AG08395 (cell line): ENCODE measurements at regions not wholly inside any gene's neighbourhood (a gene's known extent, or its start where the extent isn't known, plus 50 kb on each side); places are given as distances from the start of the nearest gene placed in this dataset.

ENCODE experiments used
- DNase-seq: peaks from one replicate; pipeline ENCODE4 v3.0.0; 2012; ENCODE audit warnings: mixed read lengths, low spot score

GRCh38 chr4:140212194-140212593 is 58.2 kb upstream of the MAML3 start:
- DNase-seq = no peak

GRCh38 chr4:140211693-140212092 is 57.7 kb upstream of the MAML3 start:
- no peak for DNase-seq

- DNase-seq = no peak
These were observed 57.2 kb upstream of the MAML3 start for GRCh38 chr4:140211161-140211560.

GRCh38 chr4:140208921-140209320 is 54.9 kb upstream of the MAML3 start:
- DNase-seq = no peak
